ENCODE measurements at regions not wholly inside any gene's neighbourhood (a gene's known extent, or its start where the extent isn't known, plus 50 kb on each side); places are given as distances from the start of the nearest gene placed in this dataset.
"Not testable (repeated sequence)": the region's sequence is repeated elsewhere in the genome, so short reads cannot be mapped to it uniquely, and the experiment has no call there.

DNA sequence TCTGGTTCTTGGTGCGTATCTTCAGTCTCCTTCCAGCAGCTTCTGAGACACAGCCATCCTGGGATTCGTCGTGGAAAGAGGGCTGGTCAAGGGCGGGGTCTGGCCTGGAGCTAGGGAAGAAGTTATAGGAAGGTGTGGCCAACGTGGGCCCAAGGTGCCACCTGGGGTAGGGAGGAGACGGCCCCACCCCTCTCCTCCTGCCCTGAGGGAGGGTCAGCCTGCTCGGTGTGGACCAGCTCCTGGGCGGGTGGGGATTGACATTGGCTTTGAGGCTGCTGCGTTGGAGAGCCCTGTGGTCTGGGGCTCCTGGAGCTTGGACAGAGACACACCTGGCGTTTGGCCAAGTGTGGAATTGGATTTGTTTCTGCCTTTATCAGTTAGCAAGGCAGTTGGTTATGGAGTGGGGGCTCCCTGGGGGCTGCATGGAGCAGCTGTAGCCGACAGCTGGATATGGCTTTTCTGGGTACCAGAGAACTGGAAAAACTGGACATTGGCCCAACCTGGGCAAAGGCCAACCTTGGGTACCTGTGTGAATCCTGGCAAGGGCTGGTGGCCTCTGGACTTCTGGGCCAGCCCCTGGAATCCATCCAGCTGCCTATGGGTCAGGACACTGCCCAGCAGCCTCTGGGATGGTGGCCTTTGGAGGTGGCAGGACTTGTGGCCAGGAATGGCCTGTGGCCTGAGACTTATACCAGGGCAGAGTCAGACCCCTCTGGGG is 75.7 kb upstream of the PPP1R26 start:
- TF ChIP-seq, protein P1, sequence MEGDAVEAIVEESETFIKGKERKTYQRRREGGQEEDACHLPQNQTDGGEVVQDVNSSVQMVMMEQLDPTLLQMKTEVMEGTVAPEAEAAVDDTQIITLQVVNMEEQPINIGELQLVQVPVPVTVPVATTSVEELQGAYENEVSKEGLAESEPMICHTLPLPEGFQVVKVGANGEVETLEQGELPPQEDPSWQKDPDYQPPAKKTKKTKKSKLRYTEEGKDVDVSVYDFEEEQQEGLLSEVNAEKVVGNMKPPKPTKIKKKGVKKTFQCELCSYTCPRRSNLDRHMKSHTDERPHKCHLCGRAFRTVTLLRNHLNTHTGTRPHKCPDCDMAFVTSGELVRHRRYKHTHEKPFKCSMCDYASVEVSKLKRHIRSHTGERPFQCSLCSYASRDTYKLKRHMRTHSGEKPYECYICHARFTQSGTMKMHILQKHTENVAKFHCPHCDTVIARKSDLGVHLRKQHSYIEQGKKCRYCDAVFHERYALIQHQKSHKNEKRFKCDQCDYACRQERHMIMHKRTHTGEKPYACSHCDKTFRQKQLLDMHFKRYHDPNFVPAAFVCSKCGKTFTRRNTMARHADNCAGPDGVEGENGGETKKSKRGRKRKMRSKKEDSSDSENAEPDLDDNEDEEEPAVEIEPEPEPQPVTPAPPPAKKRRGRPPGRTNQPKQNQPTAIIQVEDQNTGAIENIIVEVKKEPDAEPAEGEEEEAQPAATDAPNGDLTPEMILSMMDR (IDR thresholded peaks at IDR 0.05; ENCODE audit: insufficient read depth, low read length): no peak
- no peak for DNase-seq (ENCODE audit: low read depth)

DNA sequence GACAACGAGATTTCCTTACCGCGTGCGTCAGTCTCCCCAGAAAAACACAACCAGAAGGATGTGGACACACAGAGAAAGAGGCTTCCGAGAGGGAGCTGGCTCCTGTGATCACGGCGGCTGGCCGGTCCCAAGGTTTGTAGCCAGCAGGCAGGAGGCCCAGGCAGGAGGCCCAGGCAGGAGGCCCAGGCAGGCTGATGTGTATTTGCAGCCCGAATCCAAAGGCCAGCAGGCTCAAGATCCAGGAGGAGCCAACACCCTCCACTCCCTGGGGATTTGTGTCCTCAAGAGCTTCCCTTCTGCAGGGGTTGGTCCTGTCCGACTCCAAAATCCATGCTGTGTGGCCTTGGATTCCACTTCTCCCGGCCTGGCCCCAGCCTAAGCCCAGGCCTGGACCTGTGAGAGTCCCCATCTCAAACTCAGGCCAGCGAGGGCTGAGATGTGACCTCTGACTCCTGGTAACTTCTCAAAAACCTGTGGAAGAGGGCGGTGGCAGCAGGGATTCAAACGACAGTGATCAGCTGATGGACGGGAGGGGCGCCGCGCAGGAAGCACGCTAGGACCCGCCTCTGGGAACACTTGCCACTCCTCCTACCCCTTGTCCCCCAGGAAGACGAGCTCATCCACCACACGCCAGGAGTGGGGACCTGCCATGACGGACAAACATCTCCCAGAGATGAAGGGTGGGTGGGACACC is 75.0 kb upstream of the PPP1R26 start:
- TF ChIP-seq, protein P1 (IDR thresholded peaks at IDR 0.05; ENCODE audit: insufficient read depth, low read length): no peak
- no peak for DNase-seq (ENCODE audit: low read depth)
- H3K4me3 ChIP-seq (ENCODE audit: low read depth, low read length): no peak overlapping the region

More for the DNA sequence above, 75.7 kb upstream of the PPP1R26 start:
- no peak overlapping the region for H3K4me3 ChIP-seq (ENCODE audit: low read depth, low read length)

DNA sequence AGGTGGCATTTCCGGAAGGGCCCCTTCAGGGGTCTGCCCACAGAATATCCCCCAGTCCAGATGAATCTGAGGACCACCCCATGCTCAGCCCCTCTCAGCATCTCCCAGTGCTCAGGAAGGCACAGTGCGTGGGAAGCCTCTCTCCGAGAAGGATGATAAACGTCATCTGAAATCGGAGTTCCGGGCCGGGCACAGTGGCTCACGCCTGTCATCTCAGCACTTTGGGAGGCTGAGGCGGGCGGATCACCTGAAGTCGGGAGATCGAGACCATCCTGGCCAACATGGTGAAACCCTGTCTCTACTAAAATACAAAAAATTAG is 74.5 kb upstream of the PPP1R26 start:
- H3K4me3 ChIP-seq (ENCODE audit: low read depth, low read length); DNase-seq (ENCODE audit: low read depth): not testable (repeated sequence)

DNA sequence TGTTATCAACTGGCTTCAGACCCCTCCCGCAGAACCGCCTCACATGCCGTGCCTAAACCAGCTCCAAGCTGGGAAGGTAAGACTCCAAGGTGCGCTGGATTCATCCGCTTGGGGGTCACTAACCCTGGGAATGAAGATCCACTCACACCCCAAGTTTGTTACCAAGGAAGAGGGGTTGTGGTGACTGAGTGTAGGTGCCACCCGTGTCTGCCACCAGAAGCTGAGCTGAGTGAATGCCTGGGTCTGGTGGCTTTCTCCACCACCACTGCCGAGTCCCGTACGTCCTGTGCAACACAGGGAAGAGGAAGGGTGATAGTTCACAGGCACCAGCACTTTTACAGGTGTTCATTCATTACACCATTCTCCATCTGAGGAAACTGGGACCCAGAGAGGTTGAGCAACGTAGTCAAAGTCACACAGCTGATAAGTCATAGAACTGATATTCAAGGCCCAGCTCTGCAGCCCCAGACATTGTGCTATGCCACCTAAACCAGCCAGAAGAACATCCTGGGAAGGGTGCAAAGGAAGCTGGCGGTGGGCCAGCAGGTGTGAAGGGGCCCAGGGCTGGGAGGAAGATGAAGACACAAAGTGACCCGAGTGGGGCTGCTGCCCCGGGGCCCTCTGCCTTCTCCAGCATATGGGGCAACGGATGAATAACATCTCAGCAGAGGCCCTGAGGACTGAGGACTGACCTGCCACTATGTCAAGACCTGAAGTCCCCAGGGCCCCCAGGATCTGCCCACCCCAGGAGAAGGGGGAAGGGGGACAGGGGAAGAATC is 70.9 kb upstream of the PPP1R26 start:
- H3K4me3 ChIP-seq (ENCODE audit: low read depth, low read length): no peak overlapping the region
- TF ChIP-seq, protein P1 (IDR thresholded peaks at IDR 0.05; ENCODE audit: insufficient read depth, low read length): no peak
- DNase-seq (ENCODE audit: low read depth): no peak

DNA sequence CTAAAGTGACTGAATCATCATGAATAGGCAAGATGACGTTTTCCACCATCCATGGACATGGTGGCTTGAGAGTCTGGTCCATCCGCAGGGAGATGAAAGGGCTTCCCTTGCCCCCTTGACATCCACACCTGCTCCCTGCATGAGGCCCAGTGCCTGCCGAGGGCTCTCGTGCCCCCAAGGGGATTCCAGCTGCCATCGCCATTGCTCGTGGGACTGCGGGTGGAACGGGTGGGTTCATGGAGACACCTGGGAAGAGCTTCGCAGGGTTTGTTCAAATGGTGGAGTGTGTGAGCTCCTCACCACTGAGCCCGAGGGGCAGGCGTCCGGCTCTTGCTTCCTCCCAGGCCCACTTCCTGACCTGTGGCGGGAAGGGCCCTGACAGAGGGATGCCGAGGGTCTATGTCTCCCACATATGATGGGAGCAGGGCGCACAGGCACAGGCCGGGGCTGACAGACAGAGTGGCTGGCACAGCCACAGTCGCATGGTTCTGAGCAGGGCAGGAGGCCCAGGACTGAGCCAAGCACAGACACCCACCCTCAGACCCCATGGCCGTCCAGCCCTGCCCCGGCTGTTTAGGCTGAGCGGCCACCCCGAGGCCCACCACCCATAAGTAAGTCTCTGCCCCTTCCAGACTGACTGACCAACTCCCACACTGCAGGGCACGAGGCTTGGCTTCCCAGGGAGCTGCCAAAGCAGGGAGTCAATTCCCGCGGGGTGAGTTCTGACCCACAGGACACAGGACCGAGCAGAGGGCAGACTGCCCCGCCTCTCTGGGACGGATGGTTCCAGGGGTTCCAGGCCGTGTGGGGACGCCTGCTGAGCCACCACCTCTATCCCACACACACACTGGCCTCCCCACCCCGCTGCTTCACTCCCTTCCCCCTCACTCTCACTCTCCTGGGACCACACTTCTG is 70.0 kb upstream of the PPP1R26 start:
- no peak for DNase-seq (ENCODE audit: low read depth)
- TF ChIP-seq, protein P1 (IDR thresholded peaks at IDR 0.05; ENCODE audit: insufficient read depth, low read length): no peak
- H3K4me3 ChIP-seq (ENCODE audit: low read depth, low read length): no peak overlapping the region

DNA sequence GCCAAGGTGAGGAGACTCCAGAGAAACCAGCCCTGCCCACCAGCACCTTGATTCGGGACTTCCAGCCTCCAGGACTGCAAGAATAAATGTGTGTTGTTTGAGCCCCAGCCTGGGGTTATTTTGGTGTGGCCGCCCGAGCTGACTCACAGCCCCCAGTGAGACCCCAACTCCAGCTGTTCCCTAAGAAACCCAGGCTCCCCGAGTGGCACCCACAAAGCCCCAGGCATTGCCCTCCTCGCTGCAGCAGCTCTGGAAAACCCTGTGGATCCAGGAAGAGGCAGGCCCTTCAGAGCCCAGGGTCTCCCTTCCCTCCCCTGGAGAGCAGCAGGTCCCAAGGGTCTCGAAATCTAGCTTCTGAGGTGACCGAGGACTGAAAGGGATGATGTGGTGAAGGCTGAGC is 69.2 kb upstream of the PPP1R26 start:
- H3K4me3 ChIP-seq (ENCODE audit: low read depth, low read length): no peak overlapping the region
- no peak for DNase-seq (ENCODE audit: low read depth)
- TF ChIP-seq, protein P1 (IDR thresholded peaks at IDR 0.05; ENCODE audit: insufficient read depth, low read length): no peak

Data from fibroblast of the aortic adventitia (primary cell).